HAP-1 (cell line): ENCODE measurements at regions not wholly inside any gene's neighbourhood (a gene's known extent, or its start where the extent isn't known, plus 50 kb on each side); places are given as distances from the start of the nearest gene placed in this dataset.

Experiments
- DNase-seq, 2 experiments: peaks; one replicate each; pipeline ENCODE4 v3.0.0-alpha.2; 2016 to 2020; ENCODE audit warnings: low spot score in 2 of 2
- H3K27me3 ChIP-seq: fragments of 250-450 bp; sonication (Bioruptor Pico); 2 replicates; pipeline ENCODE4 v1.5.1; 2020; ENCODE audit warnings: low read depth, mild to moderate bottlenecking, moderate library complexity
- H3K36me3 ChIP-seq: fragments of 250-450 bp; sonication (Bioruptor Pico); replicated peaks from 2 replicates; pipeline ENCODE4 v1.5.1; 2020; ENCODE audit warnings: mild to moderate bottlenecking
- H3K4me1 ChIP-seq: fragments of 250-450 bp; sonication (Bioruptor Pico); 2 replicates; pipeline ENCODE4 v1.5.1; 2020; ENCODE audit warnings: mild to moderate bottlenecking
- H3K4me3 ChIP-seq: fragments of 250-450 bp; sonication (Bioruptor Pico); 2 replicates; pipeline ENCODE4 v1.5.1; 2020; ENCODE audit warnings: mild to moderate bottlenecking, moderate library complexity
- H3K9me3 ChIP-seq: fragments of 250-450 bp; sonication (Bioruptor Pico); 2 replicates; pipeline ENCODE4 v1.5.1; 2020; ENCODE audit warnings: mild to moderate bottlenecking, moderate library complexity
- in situ Hi-C: fragments of 300-500 bp; cut with MboI; formaldehyde crosslinking; loops from 3 replicates; pipeline ENCODE4 v1.14.3; 2020; ENCODE audit warnings: low sequenced_read_pairs, inconsistent platforms, mixed read lengths

- Histone ChIP-seq H3K4me3 (no peak overlapping the region), H3K4me1 (no peaks in the 10 kb centered on the region), H3K9me3 (no peaks in the 10 kb centered on the region), H3K36me3 (no peaks in the 10 kb centered on the region), H3K27me3 (0 out of 2 replicates have a peak, but pooled peaks cover 3% of the 10 kb centered on the region)
- in situ Hi-C loops, result no loop called here
- no peak for DNase-seq
These were observed 461.5 kb downstream of the ANXA1 start for GRCh38 chr9:73613092-73613701.

GRCh38 chr9:73615557-73615956 is 463.9 kb downstream of the ANXA1 start:
- Histone ChIP-seq H3K9me3 (no peaks in the 10 kb centered on the region), H3K27me3 (0 out of 2 replicates have a peak, but pooled peaks cover 3% of the 10 kb centered on the region), H3K4me3 (no peak overlapping the region), H3K36me3 (no peaks in the 10 kb centered on the region), H3K4me1 (no peaks in the 10 kb centered on the region)
- no peak for DNase-seq
- in situ Hi-C loops, result no loop called here

- Histone ChIP-seq H3K9me3 (no peaks in the 10 kb centered on the region), H3K4me1 (no peaks in the 10 kb centered on the region), H3K27me3 (0 out of 2 replicates have a peak, but pooled peaks cover 3% of the 10 kb centered on the region), H3K36me3 (no peaks in the 10 kb centered on the region), H3K4me3 (no peak overlapping the region)
- in situ Hi-C loops, result no loop called here
- DNase-seq, result no peak
These were observed 465.9 kb downstream of the ANXA1 start for GRCh38 chr9:73617586-73617985.

- H3K4me1 ChIP-seq, result no peaks in the 10 kb centered on the region
- in situ Hi-C loops, result no loop called here
- H3K27me3 ChIP-seq, result no peaks in the 10 kb centered on the region
- H3K36me3 ChIP-seq, result no peaks in the 10 kb centered on the region
- H3K4me3 ChIP-seq, result no peak overlapping the region
- H3K9me3 ChIP-seq, result no peaks in the 10 kb centered on the region
- no peak for DNase-seq
These were observed 489.3 kb downstream of the ANXA1 start for GRCh38 chr9:73640971-73641370.

- H3K9me3 ChIP-seq, result no peaks in the 10 kb centered on the region
- no peak for DNase-seq
- H3K4me3 ChIP-seq, result no peak overlapping the region
- no peaks in the 10 kb centered on the region for H3K27me3 ChIP-seq
- H3K36me3 ChIP-seq, result no peaks in the 10 kb centered on the region
- in situ Hi-C loops, result no loop called here
- H3K4me1 ChIP-seq, result no peaks in the 10 kb centered on the region
These were observed 491.8 kb downstream of the ANXA1 start for GRCh38 chr9:73643379-73644013.

GRCh38 chr9:73647560-73647959 is 495.9 kb downstream of the ANXA1 start:
- in situ Hi-C loops, result no loop called here
- Histone ChIP-seq H3K36me3 (no peaks in the 10 kb centered on the region), H3K9me3 (no peaks in the 10 kb centered on the region), H3K27me3 (no peaks in the 10 kb centered on the region), H3K4me3 (no peak overlapping the region), H3K4me1 (no peaks in the 10 kb centered on the region)
- DNase-seq, result no peak

- Histone ChIP-seq H3K4me1 (no peaks in the 10 kb centered on the region; the same call in 1 of the 2 replicates), H3K9me3 (no peaks in the 10 kb centered on the region), H3K4me3 (no peak overlapping the region), H3K27me3 (no peaks in the 10 kb centered on the region), H3K36me3 (no peaks in the 10 kb centered on the region)
- in situ Hi-C loops, result no loop called here
- no peak for DNase-seq
These were observed 497.9 kb downstream of the ANXA1 start for GRCh38 chr9:73649552-73649951.

- Histone ChIP-seq H3K4me3 (no peak overlapping the region), H3K27me3 (no peaks in the 10 kb centered on the region), H3K9me3 (no peaks in the 10 kb centered on the region), H3K36me3 (no peaks in the 10 kb centered on the region), H3K4me1 (no peaks in the 10 kb centered on the region; the same call in 1 of the 2 replicates)
- in situ Hi-C loops, result no loop called here
- no peak for DNase-seq
These were observed 503.7 kb downstream of the ANXA1 start for GRCh38 chr9:73655363-73655762.

- no peaks in the 10 kb centered on the region; the same call in 1 of the 2 replicates for H3K4me1 ChIP-seq
- in situ Hi-C loops, result no loop called here
- no peaks in the 10 kb centered on the region for H3K27me3 ChIP-seq
- H3K36me3 ChIP-seq, result no peaks in the 10 kb centered on the region
- H3K9me3 ChIP-seq, result no peaks in the 10 kb centered on the region
- DNase-seq, result no peak
- H3K4me3 ChIP-seq, result no peak overlapping the region
These were observed 504.2 kb downstream of the ANXA1 start for GRCh38 chr9:73655831-73656230.

GRCh38 chr9:73665253-73665652 is 513.6 kb downstream of the ANXA1 start:
- no peaks in the 10 kb centered on the region for H3K4me1 ChIP-seq
- H3K4me3 ChIP-seq, result no peak overlapping the region
- DNase-seq, result no peak
- H3K27me3 ChIP-seq, result peaks cover 3% of the 10 kb centered on the region; the same call in 1 of the 2 replicates
- in situ Hi-C loops, result no loop called here
- no peaks in the 10 kb centered on the region for H3K9me3 ChIP-seq
- H3K36me3 ChIP-seq, result no peaks in the 10 kb centered on the region

GRCh38 chr9:73667749-73668148 is 516.1 kb downstream of the ANXA1 start:
- no peak for DNase-seq
- Histone ChIP-seq H3K27me3 (peaks cover 3% of the 10 kb centered on the region; the same call in 1 of the 2 replicates), H3K4me3 (no peak overlapping the region), H3K36me3 (no peaks in the 10 kb centered on the region), H3K9me3 (no peaks in the 10 kb centered on the region), H3K4me1 (no peaks in the 10 kb centered on the region)
- in situ Hi-C loops, result no loop called here

- in situ Hi-C loops, result no loop called here
These were observed 529.2 kb downstream of the ANXA1 start for GRCh38 chr9:73680831-73681230.

GRCh38 chr9:73682789-73683188 is 531.1 kb downstream of the ANXA1 start:
- H3K4me3 ChIP-seq, result no peak overlapping the region
- no peak for DNase-seq
- no peaks in the 10 kb centered on the region for H3K4me1 ChIP-seq
- in situ Hi-C loops, result no loop called here
- no peaks in the 10 kb centered on the region for H3K9me3 ChIP-seq
- no peaks in the 10 kb centered on the region for H3K36me3 ChIP-seq
- H3K27me3 ChIP-seq, result no peaks in the 10 kb centered on the region

More at GRCh38 chr9:73680831-73681230, 529.2 kb downstream of the ANXA1 start:
- no peak for DNase-seq
- Histone ChIP-seq H3K4me1 (no peaks in the 10 kb centered on the region), H3K36me3 (no peaks in the 10 kb centered on the region), H3K9me3 (no peaks in the 10 kb centered on the region), H3K27me3 (no peaks in the 10 kb centered on the region), H3K4me3 (no peak overlapping the region)

GRCh38 chr9:73683862-73684591 is 532.4 kb downstream of the ANXA1 start:
- in situ Hi-C loops, result no loop called here
- no peaks in the 10 kb centered on the region for H3K9me3 ChIP-seq
- no peaks in the 10 kb centered on the region for H3K4me1 ChIP-seq
- DNase-seq, result peak in 1 of 2 experiments; percentile 18
- H3K4me3 ChIP-seq, result no peak overlapping the region
- H3K36me3 ChIP-seq, result no peaks in the 10 kb centered on the region
- no peaks in the 10 kb centered on the region for H3K27me3 ChIP-seq
